ENCODE measurements at regions not wholly inside any gene's neighbourhood (a gene's known extent, or its start where the extent isn't known, plus 50 kb on each side); places are given as distances from the start of the nearest gene placed in this dataset.
"Not testable (repeated sequence)": the region's sequence is repeated elsewhere in the genome, so short reads cannot be mapped to it uniquely, and the experiment has no call there.

DNA sequence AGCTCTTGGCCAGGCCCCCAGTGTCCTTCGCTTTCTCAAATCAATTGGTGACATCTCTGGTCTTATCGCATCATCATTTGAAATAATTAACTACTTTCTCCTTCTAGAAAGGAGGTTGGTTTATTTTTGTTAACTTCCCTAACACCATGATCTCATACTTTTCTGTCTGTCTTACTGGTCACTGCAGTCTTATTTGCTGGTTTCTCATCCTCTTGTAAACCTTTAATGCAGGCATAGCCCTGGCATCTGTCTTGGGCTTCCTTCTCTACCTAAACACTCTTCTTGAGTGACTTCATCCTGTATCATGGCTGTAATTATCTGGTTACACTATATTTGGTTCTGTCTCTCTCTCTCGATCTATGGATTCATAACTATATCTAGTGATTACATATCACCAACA is 152.8 kb downstream of the CYSLTR2 start:
- no peak for DNase-seq (ENCODE audit: extremely low read depth in 1 of 2, low read depth in 1 of 2)

DNA sequence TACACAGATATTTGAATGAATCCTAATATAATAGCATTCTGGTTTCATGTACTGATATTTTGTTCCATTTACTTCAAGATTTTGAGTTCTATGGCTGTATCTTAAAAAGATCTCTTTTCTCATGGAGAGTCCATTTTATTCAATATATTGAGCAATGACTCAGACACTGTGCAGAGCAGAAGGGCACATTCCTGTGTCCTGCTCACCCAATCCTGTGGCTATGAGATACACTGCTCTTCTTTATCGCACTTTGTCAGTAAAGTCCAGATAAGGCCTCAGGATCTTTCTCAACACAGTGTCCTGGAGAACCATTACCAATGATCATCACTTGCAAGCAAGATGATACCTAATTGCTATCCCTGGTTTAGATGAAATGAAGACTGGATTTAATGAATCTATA is 155.0 kb downstream of the CYSLTR2 start:
- DNase-seq (ENCODE audit: extremely low read depth in 1 of 2, low read depth in 1 of 2) = no peak

DNA sequence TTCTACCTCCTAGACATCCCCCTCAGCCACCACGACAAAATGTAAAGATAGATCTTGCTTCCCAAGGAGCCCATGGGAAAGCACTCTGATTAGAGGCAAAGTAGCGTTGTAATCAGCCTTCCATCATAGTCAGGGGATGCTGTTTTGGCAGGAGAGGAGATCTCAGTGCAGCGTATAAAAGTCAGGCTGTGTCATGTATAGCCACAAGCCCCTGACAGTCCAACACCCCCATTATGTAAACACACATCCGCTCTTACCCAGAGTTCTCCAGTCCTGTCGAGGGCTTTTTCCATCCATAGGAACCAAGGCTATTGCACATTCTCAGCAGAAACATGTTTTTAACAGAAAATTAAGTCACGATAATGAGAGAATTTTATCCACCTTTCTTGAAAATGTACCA is 156.3 kb downstream of the CYSLTR2 start:
- DNase-seq (ENCODE audit: extremely low read depth in 1 of 2, low read depth in 1 of 2) = no peak

DNA sequence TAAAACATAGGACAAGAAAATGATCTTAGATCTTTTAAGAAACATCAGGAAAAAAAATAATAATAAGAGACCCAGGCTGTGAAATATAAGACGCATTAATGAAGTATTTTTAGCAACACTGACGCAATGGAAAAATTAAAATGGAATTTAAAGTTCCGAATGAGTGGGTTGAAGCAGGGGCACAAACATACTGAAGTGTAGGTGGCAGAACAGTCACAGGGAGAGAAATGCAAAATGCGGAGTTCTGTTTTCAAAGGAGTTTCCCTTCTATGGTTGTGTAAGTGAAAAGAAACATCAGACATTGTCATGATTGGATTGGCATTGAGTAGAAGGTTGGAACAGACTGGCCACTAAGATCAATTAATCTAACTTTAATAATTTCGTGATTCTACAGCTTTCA is 159.8 kb downstream of the CYSLTR2 start:
- DNase-seq (ENCODE audit: extremely low read depth in 1 of 2, low read depth in 1 of 2) = no peak

DNA sequence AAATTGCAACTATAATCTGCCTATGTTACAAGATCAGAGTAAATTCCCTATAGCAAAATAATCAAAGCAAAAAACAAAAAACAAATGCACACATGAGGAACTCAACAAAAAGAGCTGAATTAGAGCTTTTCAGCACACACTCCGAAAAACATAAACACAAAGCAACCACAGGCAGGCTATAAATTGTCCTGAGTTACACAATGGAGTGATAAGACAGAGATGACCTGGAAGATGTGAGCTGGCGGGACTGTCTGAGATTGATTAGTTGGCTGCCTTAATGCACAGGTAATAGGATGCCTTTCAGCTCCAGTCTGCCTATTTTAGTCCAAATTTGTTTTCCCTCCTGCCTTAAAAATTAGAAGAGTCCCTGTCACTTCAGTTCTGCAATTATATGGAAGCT is 159.0 kb upstream of the FNDC3A start:
- DNase-seq (ENCODE audit: extremely low read depth in 1 of 2, low read depth in 1 of 2) = no peak

DNA sequence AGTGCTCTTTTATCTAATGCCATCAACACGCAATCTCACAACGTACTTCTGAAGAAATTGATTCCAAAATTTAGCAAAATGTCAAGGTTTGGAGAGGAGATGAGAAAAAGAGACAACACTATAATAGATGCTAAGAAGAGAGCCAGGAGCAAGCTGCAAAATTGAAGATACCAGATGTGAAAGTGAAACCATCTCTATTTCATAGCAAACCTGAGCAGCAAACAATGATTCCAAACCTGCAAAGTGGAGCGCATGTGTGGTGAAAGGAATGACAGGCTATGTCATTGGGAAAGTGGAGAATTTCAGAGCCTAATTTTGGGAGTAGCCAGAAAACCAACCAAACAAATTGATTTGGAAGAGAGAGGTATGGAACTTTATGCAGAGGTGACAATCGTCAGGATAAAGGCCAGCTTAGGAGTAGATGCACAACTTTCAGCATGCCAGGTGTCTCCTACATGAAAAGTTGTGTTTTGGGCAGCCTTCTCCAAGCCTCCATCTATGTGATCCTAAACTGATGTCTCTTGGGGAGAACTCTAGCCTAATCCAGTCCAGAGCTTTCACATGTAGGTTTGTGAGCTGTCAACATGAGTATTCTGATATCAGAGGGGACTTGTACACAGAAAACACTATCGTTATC is 158.4 kb upstream of the FNDC3A start:
- DNase-seq (ENCODE audit: extremely low read depth in 1 of 2, low read depth in 1 of 2) = no peak

DNA sequence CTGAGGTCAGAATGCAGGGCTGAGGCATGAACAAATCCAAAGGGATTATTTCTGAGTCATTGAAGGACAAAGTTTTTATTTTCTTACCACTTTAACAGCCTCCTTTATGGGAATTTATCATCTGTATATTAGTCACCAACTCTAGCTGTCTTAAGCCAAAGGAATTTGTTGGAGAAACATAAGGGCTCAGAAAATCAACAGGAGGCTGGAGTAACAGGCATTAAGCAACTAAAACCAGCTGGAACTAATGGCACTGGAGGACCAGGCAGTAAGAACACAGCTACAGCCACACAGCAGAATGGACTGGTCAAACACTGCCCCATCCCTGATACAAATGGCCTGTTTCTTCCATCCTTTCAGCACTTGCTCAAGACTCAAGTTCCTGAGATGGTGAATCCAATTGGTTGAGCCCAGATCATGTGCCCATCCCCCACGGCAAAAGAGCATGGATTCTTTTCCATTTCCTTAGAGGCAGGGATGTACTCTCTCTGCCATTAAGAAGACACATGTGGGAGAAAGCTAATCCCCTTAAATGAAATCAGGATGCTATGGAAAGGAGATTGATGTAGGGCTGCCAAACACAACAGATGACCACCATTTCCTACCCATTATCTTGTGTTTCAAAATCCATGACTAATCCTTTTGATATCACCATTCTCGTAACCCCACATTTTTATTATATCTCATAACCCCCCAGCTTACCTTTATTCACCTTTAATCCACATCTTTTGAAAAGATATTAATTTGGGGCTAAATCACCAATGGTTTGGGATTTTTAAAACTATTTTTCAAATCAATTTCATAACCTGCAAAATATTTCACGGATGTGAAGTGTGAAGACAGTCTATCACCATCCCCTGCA is 157.0 kb upstream of the FNDC3A start:
- DNase-seq (ENCODE audit: extremely low read depth in 1 of 2, low read depth in 1 of 2) = no peak

DNA sequence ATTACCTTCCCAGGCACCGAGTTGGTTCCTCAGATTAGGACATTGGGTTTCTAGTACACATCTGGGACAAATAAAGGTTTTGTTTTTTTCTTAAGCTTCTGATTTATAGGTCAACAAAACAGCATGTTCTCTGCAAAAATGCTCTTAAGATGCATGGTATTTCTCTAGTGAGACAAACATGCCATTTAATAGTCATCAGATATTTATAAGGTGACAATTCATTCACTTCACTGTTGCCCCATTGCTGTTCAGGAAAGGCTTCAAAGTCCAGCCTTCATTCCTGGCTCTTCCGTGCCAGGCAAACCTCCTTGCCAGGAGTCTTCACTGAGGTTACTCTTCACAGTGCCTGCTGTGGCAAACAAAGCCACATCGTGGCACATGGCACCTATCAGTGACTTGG is 156.3 kb upstream of the FNDC3A start:
- DNase-seq (ENCODE audit: extremely low read depth in 1 of 2, low read depth in 1 of 2) = no peak

DNA sequence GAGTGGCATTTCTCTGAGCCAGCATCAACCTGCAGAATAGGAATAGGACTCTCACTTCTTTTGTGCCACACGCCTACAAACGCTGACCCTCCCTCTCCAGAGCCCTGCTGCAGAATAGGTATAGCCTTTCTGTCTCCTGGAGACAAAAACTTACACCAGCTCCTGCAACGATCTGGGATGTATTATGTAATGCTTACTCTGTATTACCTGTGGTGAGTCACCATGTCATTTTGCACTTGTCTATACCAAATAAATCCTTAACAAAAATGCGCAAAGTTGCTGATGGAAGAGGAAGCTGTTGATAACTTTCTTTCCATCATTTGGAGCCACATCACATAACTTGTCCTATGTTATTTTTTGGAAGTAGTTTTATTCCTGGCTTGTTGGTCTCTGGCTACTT is 155.8 kb upstream of the FNDC3A start:
- DNase-seq (ENCODE audit: extremely low read depth in 1 of 2, low read depth in 1 of 2) = no peak

DNA sequence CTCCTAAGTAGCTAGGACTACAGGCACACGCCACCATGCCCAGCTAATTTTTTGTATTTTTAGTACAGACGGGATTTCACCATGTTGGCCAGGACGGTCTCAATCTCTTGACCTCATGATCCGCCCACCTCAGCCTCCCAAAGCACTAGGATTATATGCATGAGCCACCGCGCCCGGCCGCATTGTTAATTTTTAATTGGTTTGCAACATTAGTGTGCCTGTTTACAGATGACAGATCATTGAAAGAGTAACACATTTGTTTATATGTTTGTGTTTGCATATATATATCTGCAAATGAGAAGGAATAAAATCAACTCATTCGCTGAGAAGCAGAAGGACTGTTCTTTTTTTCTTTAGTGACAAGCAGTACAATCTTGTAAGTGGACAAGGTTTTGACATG is 152.2 kb upstream of the FNDC3A start:
- not testable (repeated sequence) for DNase-seq (ENCODE audit: extremely low read depth in 1 of 2, low read depth in 1 of 2)

DNA sequence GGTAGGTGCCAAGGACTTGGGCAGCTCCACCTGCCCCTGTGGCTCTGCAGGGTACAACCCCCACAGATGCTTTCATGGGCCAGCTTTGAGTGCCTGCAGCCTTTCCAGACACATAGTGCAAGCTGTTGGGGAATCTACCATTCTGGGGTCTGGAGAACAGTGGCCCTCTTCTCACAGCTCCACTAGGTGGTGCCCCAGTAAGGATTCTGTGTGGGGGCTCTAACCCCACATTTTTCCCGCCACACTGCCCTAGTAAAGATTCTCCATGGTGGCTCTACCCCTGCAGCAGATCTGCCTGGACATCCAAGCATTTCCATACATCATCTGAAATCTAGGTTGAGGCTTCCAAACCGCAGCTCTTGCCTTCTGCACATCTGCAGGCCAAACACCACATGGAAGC is 149.7 kb upstream of the FNDC3A start:
- DNase-seq (ENCODE audit: extremely low read depth in 1 of 2, low read depth in 1 of 2) = no peak

DNA sequence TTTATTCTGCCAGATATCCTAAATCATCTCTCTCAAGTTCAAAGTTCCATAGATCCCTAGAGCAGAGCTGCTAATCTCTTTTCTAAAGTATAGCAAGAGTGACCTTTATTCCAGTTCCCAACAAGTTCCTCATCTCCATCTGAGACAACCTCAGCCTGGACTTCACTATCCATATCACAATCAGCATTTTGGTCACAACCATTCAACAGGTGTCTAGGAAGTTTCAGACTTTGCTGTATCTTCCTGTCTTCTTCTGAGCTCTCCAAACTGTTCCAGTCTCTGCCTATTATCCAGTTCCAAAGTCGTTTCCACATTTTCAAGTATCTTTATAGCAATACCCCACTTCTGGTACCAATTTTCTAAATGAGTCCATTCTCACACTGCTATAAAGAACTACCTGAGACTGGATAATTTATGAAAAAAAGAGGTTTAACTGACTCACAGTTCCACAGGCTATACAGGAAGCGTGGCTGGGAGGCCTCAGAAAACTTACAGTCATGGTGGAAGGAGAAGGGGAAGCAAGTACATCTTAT is 148.7 kb upstream of the FNDC3A start:
- DNase-seq (ENCODE audit: extremely low read depth in 1 of 2, low read depth in 1 of 2) = not testable (repeated sequence)

DNA sequence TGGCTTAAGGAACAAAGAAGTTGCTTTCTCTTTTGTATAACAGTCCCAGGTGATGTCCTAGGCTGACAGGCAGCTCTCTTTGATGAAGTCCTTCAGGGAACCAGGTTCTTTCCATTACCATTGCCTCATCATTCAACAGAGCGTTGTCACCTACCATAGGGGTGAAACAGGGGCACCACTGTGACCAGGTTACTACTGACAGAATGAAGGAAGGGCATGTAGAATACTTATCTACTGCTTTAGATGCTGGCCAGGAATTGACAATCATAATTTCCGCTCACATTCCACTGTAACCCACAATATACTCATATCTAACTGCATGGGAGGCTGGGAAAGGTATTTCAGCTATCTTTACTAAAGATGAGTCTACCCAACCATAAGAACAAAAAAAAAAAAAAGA is 148.0 kb upstream of the FNDC3A start:
- no peak for DNase-seq (ENCODE audit: extremely low read depth in 1 of 2, low read depth in 1 of 2)

DNA sequence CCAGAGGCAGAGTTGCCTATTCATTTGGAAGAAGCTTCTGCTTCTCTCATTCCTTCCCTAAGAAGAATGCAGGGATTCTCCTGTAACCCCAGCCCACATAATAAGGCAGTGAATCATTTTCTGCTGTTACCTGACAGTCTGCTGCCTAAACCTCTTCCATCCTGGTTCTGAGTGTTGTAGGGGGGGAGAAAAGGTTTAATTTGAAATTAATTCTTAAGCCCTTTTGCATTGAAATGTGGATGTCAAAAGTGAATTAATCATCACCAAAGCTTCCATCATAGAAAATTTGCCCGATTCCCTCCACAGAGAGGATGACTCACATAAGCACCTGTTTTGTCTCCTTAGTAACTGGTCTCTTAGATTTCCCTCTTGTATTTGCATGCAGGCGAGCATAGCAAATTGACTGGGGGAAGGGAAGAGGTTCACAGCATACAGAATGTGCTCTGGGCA is 146.7 kb upstream of the FNDC3A start:
- DNase-seq (ENCODE audit: extremely low read depth in 1 of 2, low read depth in 1 of 2) = no peak

DNA sequence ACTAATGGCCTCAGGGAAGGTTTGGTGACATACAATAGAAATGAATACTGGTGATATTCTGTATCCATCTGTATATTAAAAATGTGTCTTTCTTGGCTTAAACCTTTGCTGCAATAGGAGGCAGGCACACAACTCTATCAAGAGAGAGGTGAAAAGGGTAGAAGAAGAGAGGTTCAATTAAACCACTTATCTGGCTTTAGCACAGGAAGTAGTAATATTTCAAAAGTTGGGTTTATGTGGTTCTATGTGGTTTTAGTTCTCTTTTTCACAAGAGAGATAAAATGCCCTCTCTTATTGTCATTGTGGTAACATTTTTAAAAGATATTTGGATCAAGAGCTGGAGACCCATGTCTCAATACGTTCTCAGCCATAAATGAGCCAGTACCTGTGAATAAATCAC is 146.2 kb upstream of the FNDC3A start:
- DNase-seq (ENCODE audit: extremely low read depth in 1 of 2, low read depth in 1 of 2) = no peak

DNA sequence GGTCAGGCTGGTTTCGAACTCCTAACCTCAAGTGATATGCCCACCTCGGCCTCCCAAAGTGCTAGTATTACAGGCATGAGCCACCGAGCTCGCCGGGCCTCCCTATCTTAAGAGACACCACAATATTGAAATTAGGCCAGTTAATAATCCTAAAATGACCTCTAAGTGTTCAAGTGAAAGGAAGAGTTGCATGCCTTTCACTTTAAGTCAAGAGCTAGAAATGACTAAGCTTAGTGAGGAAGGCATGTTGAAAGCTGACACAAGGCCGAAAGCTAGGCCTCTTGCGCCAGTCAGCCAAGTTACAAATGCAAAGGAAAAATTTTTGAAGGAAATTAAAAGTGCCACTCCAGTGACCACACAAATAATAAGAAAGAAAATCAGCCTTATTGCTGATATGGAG is 144.5 kb upstream of the FNDC3A start:
- no peak for DNase-seq (ENCODE audit: extremely low read depth in 1 of 2, low read depth in 1 of 2)

DNA sequence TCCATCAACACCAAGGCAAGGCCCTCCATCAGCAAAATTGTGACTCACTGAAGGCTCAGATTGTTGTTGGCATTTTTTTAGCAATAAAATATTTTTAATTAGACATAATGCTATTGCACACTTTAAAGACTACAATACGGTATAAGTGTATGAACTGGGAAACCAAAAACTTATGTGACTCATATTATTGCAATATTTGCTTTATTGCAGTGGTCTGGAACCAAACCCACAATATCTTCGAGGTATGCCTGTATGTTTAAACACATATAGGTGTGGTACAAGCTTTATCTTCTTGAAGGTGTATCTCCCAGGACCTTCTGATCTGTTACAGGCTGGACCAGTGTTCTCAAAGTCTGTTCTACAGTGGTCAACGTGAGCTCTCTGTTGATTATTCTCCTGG is 142.3 kb upstream of the FNDC3A start:
- no peak for DNase-seq (ENCODE audit: extremely low read depth in 1 of 2, low read depth in 1 of 2)

DNA sequence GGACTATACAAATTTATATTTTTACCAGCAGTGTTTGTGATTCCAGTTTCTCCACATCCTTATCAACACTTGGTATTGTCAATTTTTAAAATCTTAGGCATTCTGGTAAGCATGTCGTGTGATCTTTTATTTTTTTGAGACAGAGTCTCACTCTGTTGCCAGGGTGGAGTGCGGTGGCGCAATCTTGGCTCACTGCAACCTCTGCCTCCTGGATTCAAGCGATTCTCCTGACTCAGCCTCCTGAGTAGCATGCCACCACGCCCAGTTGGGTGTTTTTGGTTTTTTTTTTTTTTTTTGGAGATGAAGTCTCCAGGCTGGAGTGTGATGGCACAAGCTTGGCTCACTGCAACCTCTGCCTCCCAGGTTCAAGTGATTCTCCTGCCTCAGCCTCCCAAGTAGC is 140.4 kb upstream of the FNDC3A start:
- not testable (repeated sequence) for DNase-seq (ENCODE audit: extremely low read depth in 1 of 2, low read depth in 1 of 2)

DNA sequence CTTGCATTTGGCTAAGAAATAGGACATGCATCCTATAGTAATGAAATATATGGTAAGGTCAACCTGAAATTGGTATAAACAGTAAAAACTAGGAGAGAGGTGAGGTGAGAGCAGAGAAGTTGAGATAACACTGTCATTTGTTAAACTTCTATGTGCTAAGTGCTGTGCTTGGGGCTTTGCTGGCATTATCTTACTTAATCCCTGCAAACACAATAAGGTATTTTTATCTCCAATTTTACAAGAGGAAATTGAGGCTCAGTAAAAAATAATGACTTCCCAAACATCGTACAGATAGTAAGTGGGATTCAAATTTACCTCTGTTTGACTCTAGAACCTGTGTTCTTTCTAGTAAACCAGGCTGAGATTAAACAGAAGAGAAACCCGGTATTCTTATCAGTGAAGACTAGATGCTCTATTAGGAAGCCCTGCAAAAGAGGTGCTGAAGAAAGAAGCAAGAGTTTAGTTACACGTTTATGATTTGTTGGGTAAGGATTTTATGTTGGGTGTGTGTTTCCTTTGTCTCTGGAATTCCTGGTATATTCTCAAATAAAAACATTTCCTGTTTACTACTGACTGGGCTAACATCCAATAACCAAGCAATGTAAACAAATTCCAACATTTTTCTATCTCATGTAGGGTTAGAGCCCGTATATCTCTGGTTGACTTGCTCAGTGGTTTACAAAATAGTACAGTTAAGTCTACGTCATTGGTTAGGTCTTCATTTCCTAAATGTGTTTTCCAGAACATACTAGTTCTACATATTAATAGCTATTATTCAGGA is 137.3 kb upstream of the FNDC3A start:
- no peak for DNase-seq (ENCODE audit: extremely low read depth in 1 of 2, low read depth in 1 of 2)

DNA sequence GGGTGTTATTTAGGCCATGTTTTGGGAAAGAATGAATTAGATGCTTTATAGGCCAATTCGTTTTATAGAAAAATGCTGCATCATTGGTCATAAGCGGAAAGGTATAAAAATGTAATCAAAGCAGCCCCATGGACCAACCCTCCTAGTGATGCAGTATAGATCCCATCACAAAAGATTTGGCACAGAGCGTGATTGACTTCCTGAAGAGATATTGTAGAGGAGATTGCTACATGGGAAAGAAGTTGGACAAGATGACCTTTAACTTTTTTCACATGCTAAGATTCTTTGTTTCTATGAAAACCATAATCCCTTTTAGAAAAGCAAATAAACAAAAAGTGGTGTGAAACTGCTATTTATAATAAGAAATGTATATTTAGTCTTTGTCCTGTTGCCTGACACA is 136.5 kb upstream of the FNDC3A start:
- DNase-seq (ENCODE audit: extremely low read depth in 1 of 2, low read depth in 1 of 2) = no peak

DNA sequence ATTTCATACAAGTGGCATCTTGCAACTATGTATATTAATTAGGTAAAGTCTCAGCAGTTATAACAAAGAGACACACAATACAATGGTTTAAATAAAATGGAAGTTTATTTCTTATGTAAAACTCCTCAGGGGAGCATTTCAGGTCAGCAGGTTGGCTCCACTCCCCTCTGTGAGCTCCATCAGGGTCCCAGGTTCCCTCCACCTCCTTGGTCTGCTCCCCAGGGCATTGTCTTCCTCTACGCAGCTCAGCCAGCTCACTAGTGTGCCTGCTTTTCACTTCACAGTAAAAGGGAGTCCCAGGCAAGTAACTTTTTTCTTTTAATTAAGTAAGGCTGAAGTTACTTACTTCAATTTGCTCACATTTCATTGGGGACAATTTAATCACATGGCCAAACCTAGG is 135.3 kb upstream of the FNDC3A start:
- DNase-seq (ENCODE audit: extremely low read depth in 1 of 2, low read depth in 1 of 2) = no peak

DNA sequence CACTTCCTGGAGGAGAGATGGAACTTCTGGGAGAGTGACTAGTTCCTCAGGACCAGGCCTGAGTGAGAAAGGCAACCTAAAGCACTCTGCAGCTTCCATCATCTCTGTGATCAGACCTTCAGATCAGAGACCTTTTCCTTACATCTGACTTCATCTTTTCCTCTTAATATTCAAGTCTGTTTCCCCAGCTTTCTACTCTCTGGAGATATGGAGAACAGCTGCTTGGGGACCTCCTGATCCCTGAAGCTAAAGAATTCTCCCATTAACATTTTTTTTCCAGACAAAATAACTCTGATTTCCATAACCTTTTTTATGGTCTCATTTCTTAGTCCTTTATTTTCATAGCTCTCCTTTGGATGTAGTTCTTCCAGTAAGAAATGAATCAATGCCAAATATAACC is 133.4 kb upstream of the FNDC3A start:
- no peak for DNase-seq (ENCODE audit: extremely low read depth in 1 of 2, low read depth in 1 of 2)
